AG04450 (cell line): ENCODE measurements at regions not wholly inside any gene's neighbourhood (a gene's known extent, or its start where the extent isn't known, plus 50 kb on each side); places are given as distances from the start of the nearest gene placed in this dataset.

Source experiments
- CTCF ChIA-PET: fragments of 300-600, 350-600 bp; formaldehyde crosslinking; extraction: SDS; loops from one replicate; lab custom pipeline; 2022; ENCODE audit warnings: antibody characterized with exemption, inconsistent platforms; lab: Charles Lee
- POLR2A ChIA-PET: fragments of 350-600 bp; formaldehyde crosslinking; extraction: SDS; loops from one replicate; lab custom pipeline; 2021; ENCODE audit warnings: antibody characterized with exemption, inconsistent platforms; lab: Yijun Ruan, JAX
- DNase-seq: peaks from one replicate; pipeline ENCODE4 v3.0.0-alpha.2; 2011; ENCODE audit warnings: low read depth, low spot score
- H3K27ac ChIP-seq: one replicate; pipeline ENCODE4 v1.5.1; 2012; ENCODE audit warnings: low read depth, low read length, control low read depth
- H3K27me3 ChIP-seq: one replicate; pipeline ENCODE4 v1.6.0; 2012; ENCODE audit warnings: low read length; ENCODE audit not compliant: control insufficient read depth, insufficient read depth
- H3K4me3 ChIP-seq: 2 replicates; pipeline ENCODE4 v1.5.1; 2011; ENCODE audit warnings: mild to moderate bottlenecking, low read depth, low read length, control low read depth
- H3K9me3 ChIP-seq: 2 replicates; pipeline ENCODE4 v1.5.1; 2012; ENCODE audit warnings: low read length; ENCODE audit not compliant: control insufficient read depth, insufficient read depth
- CTCF ChIP-seq: IDR thresholded peaks from 2 replicates; pipeline ENCODE4 v1.5.1; 2011; ENCODE audit warnings: low read depth, low read length, control low read depth, inconsistent platforms

GRCh38 chr4:181731900-181732299 lies 511.3 kb upstream of the TENM3 start:
- no peak overlapping the region for H3K27ac ChIP-seq
- no peaks in the 10 kb centered on the region for H3K9me3 ChIP-seq
- DNase-seq, result no peak
- H3K27me3 ChIP-seq, result no peaks in the 10 kb centered on the region
- POLR2A ChIA-PET, result no interaction called here
- TF ChIP-seq CTCF, result no peak
- CTCF ChIA-PET, result no interaction called here
- H3K4me3 ChIP-seq, result no peak overlapping the region

DNA sequence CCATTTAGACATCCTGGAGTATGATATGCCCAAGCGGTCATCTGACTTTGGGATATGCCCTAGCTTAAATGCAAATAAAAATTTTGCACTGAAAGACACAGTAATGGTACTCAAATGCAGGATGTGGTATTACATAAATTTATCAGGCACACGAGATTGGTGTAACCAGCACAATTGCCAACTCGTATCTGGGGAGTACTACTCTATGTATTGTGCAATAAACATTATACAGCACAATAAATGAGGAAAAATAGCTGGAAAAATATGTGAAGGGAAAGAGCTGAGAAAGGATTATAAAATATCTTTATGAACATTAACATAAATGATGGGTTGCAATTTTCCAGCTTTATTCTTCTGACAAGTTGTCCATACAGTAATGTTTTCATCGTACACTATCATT lies 505.5 kb upstream of the TENM3 start:
- DNase-seq, result no peak
- ChIA-PET CTCF (interaction anchor here (1.2 kb wide), 1 partner anchor 18 kb away, joined by 3 read pairs; no protein-coding TSS in a partner anchor), POLR2A (interaction anchor here (0.6 kb wide), 1 partner anchor 165 kb away, joined by 4 read pairs; no protein-coding TSS in a partner anchor)
- Histone ChIP-seq H3K27me3 (no peaks in the 10 kb centered on the region), H3K27ac (no peak overlapping the region), H3K4me3 (no peak overlapping the region), H3K9me3 (no peaks in the 10 kb centered on the region)
- no peak for TF ChIP-seq CTCF

DNA sequence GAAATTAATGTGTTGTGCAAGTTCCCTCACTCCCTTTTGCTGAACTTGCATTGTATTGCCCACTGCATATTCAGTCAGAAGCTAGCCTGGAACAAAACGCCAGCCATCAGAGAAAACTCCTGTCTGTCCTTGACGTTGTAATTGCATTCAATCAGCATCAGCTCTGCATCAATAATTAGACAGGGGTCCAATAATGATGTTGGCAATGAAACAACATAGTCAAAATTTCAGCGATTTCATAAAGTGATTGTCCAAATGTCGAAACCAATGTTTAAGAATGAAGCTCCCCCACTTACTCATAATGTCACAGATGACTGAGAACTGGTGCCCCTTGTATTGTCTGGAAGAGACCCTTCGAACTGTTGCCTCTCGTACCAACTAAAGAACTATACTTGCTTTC lies 504.2 kb upstream of the TENM3 start:
- no peak for DNase-seq
- ChIA-PET CTCF (no interaction called here), POLR2A (no interaction called here)
- Histone ChIP-seq H3K4me3 (no peak overlapping the region), H3K9me3 (no peaks in the 10 kb centered on the region), H3K27ac (no peak overlapping the region), H3K27me3 (no peaks in the 10 kb centered on the region)
- no peak for TF ChIP-seq CTCF

- ChIA-PET CTCF (no interaction called here), POLR2A (no interaction called here)
- Histone ChIP-seq H3K27ac (no peak overlapping the region), H3K27me3 (no peaks in the 10 kb centered on the region), H3K9me3 (no peaks in the 10 kb centered on the region), H3K4me3 (no peak overlapping the region)
- DNase-seq, result no peak
- TF ChIP-seq CTCF, result no peak
These were observed 501.7 kb upstream of the TENM3 start for GRCh38 chr4:181741513-181741912.

DNA sequence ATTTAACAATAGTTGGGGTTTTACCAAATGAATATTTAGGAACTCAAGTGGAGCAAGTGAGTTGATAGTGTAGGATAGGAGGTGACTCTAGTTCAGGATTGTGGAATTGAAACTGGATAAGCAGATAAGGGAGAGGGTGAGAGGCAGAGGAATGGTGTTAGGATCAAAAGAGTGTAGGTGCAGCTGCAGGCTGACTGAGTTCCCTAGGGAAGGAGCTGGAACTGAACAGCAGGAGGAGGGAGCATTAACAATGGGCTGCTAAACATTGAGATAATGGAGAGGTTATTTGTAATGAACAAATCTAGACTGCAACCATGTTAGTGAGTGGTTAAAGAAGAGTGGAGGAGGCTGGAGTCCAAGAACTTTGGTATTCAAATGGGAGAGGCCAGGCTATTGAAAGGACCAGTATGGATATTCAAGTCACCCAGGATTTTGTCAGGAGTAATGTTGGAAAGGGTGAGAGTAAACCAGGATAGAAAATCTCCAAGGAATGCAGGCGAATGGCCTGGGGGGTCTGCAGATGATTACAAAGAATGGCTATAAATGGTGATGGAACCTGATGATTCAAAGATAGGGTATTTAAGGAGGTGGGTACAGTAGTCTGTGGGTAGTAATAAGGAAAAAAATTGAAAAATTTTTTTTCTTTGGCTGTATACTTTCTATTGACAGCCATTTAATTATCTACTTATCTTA lies 497.1 kb upstream of the TENM3 start:
- Histone ChIP-seq H3K27ac (no peak overlapping the region), H3K27me3 (no peaks in the 10 kb centered on the region), H3K9me3 (no peaks in the 10 kb centered on the region), H3K4me3 (no peak overlapping the region)
- ChIA-PET CTCF (interaction anchor here (1.1 kb wide), 1 partner anchor 15 kb away, joined by 4 read pairs; no protein-coding TSS in a partner anchor), POLR2A (no interaction called here)
- TF ChIP-seq CTCF, result no peak
- no peak for DNase-seq
